Thymus (tissue), 11 donors: ENCODE measurements at regions not wholly inside any gene's neighbourhood (a gene's known extent, or its start where the extent isn't known, plus 50 kb on each side); places are given as distances from the start of the nearest gene placed in this dataset.
"Not testable (repeated sequence)": the region's sequence is repeated elsewhere in the genome, so short reads cannot be mapped to it uniquely, and the experiment has no call there.

Source experiments
- DNase-seq, 9 donors: peaks; one replicate each; pipeline ENCODE4 v3.0.0-alpha.2; 2013; ENCODE audit warnings: low spot score in 9 of 9, low read depth in 6 of 9, missing footprints in 1 of 9
- H3K27ac ChIP-seq, 2 donors: one replicate each; pipeline ENCODE4 v1.5.1; 2013; ENCODE audit warnings: control low read depth in 1 of 2, low read depth in 1 of 2, low read length in 1 of 2, mild to moderate bottlenecking in 1 of 2, moderate library complexity in 1 of 2
- H3K27me3 ChIP-seq, 2 donors: one replicate each; pipeline ENCODE4 v1.5.1; 2013; ENCODE audit warnings: low read length in 1 of 2; ENCODE audit not compliant: control insufficient read depth in 2 of 2, insufficient read depth in 1 of 2
- H3K36me3 ChIP-seq, 2 donors: one replicate each; pipeline ENCODE4 v1.5.1; 2013; ENCODE audit warnings: low read length in 1 of 2, mild to moderate bottlenecking in 1 of 2, moderate library complexity in 1 of 2; ENCODE audit not compliant: control insufficient read depth in 2 of 2, insufficient read depth in 2 of 2
- H3K4me1 ChIP-seq, 2 donors: one replicate each; pipeline ENCODE4 v1.5.1; 2013; ENCODE audit warnings: low read length in 2 of 2; ENCODE audit not compliant: control insufficient read depth in 2 of 2, insufficient read depth in 2 of 2
- H3K4me3 ChIP-seq, 2 donors: one replicate each; pipeline ENCODE4 v1.5.1; 2013; ENCODE audit warnings: low read length in 2 of 2, control low read depth in 1 of 2, mild to moderate bottlenecking in 1 of 2
- H3K9me3 ChIP-seq, 2 donors: one replicate each; pipeline ENCODE4 v1.5.1; 2013; ENCODE audit warnings: low read length in 1 of 2, mild to moderate bottlenecking in 1 of 2; ENCODE audit not compliant: control insufficient read depth in 2 of 2, insufficient read depth in 1 of 2
- WGBS: extraction: QIAGEN DNeasy Blood & Tissue Kit; methylation state at CpG from one replicate; pipeline ENCODE4 v1.1.7; 2013; 5-methylcytosine and 5-hydroxymethylcytosine counted together
- donor health status: healthy.

GRCh38 chr10:84862551-84862950, 534.2 kb downstream of the CCSER2 start:
- Histone ChIP-seq H3K27ac (no peak overlapping the region), H3K36me3 (no peaks in the 10 kb centered on the region), H3K27me3 (no peaks in the 10 kb centered on the region), H3K4me3 (no peak overlapping the region), H3K4me1 (no peaks in the 10 kb centered on the region), H3K9me3 (peaks cover 0 to 4% of the 10 kb centered on the region in 2 donors)
- WGBS: 98% methylated on average over 1 of the region's 1 CpG
- no peak for DNase-seq

- DNase-seq: no peak
- Histone ChIP-seq H3K9me3 (peaks cover 0 to 4% of the 10 kb centered on the region in 2 donors), H3K27me3 (no peaks in the 10 kb centered on the region), H3K4me3 (no peak overlapping the region), H3K27ac (no peak overlapping the region), H3K4me1 (no peaks in the 10 kb centered on the region), H3K36me3 (no peaks in the 10 kb centered on the region)
- WGBS: 95% methylated on average over 2 of the region's 2 CpGs
Measured at GRCh38 chr10:84863675-84864074, 535.3 kb downstream of the CCSER2 start.

GRCh38 chr10:84876116-84876999, 548.0 kb downstream of the CCSER2 start:
- DNase-seq: no peak
- no peaks in the 10 kb centered on the region for H3K9me3 ChIP-seq
- no peaks in the 10 kb centered on the region for H3K36me3 ChIP-seq
- no peaks in the 10 kb centered on the region for H3K4me1 ChIP-seq
- no peaks in the 10 kb centered on the region for H3K27me3 ChIP-seq
- no peak overlapping the region for H3K4me3 ChIP-seq
- no peak overlapping the region for H3K27ac ChIP-seq
- WGBS: 77% methylated on average over 4 of the region's 4 CpGs

DNA sequence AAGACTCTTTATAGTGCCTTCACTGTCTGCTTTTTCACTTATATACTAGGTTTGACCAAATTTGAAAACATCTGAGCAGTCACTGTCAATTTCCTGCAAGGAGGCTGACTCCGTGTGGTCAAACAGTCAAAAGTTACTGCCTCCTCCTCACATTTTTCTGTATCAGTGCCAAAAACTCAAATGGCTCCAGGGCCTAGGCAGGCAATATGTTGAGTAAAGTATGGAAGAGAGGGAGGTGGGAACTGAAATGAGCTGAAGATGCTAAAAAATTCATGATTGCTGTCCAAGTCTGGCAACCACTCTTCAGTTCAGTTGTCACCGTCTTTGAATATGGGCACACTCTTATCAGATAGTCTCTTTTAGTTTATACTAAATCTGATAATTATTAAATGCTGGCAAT, 551.6 kb downstream of the CCSER2 start:
- H3K4me3 ChIP-seq: no peak overlapping the region
- no peaks in the 10 kb centered on the region for H3K4me1 ChIP-seq
- no peaks in the 10 kb centered on the region for H3K27me3 ChIP-seq
- no peak for DNase-seq
- WGBS: 91% methylated on average over 2 of the region's 2 CpGs
- no peaks in the 10 kb centered on the region for H3K9me3 ChIP-seq
- H3K27ac ChIP-seq: no peak overlapping the region
- H3K36me3 ChIP-seq: no peaks in the 10 kb centered on the region

DNA sequence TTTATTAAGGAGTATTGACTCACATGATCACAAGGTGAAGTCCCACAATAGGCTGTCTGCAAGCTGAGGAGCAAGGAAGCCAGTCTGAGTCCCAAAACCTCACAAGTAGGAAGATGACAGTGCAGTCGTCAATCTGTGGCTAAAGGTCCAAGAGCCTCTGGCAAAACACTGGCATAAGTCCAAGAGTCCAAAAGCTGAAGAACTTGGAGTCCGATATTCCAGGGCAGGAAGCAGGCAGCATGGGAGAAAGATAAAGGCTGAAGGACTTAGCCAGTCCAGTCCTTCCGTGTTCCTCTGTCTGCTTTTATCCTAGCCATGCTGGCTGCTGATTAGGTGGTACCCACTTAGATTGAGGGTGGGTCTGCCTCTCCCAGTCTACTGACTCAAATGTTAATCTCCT, 553.3 kb downstream of the CCSER2 start:
- not testable (repeated sequence) for DNase-seq, H3K4me1 ChIP-seq

GRCh38 chr10:84890706-84891105, 562.3 kb downstream of the CCSER2 start:
- no peaks in the 10 kb centered on the region for H3K4me1 ChIP-seq
- no peaks in the 10 kb centered on the region for H3K36me3 ChIP-seq
- H3K4me3 ChIP-seq: no peak overlapping the region
- WGBS: 80% methylated on average over 3 of the region's 3 CpGs
- no peaks in the 10 kb centered on the region for H3K27me3 ChIP-seq
- no peak overlapping the region for H3K27ac ChIP-seq
- no peak for DNase-seq
- H3K9me3 ChIP-seq: no peaks in the 10 kb centered on the region

More for the DNA sequence above, 553.3 kb downstream of the CCSER2 start:
- not testable (repeated sequence) for H3K4me3 ChIP-seq, H3K36me3 ChIP-seq, H3K9me3 ChIP-seq, H3K27ac ChIP-seq, H3K27me3 ChIP-seq
- 92% methylated on average over 3 of the region's 3 CpGs for whole genome bisulfite sequencing

DNA sequence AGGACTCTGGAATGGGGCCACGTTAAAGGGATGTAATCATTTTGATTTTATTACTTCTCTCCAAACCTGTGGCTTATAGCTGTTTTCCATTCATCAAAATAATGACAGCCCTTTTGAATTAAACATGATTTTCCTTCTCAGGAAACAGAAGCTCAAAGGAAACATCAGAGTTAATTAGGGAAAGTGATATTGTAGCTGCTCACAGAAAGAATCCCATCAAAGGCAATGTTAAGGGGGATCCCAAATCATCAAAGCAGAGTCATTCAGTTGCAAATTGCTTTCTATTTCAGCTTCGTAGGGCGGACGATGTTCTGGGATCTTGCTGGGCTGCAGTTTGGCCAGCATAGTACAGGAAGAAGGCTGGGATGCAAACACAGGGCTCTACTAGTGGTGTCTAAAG, 563.2 kb downstream of the CCSER2 start:
- Histone ChIP-seq H3K4me1 (no peaks in the 10 kb centered on the region), H3K4me3 (no peak overlapping the region)

GRCh38 chr10:84895541-84895940, 567.2 kb downstream of the CCSER2 start:
- no peak for DNase-seq
- WGBS: 79% methylated on average over 3 of the region's 3 CpGs
- H3K27ac ChIP-seq: no peak overlapping the region
- H3K27me3 ChIP-seq: no peaks in the 10 kb centered on the region
- H3K4me1 ChIP-seq: no peaks in the 10 kb centered on the region
- no peaks in the 10 kb centered on the region for H3K9me3 ChIP-seq
- H3K4me3 ChIP-seq: no peak overlapping the region
- H3K36me3 ChIP-seq: no peaks in the 10 kb centered on the region

More for the DNA sequence above, 563.2 kb downstream of the CCSER2 start:
- 61% methylated on average over 4 of the region's 4 CpGs for WGBS
- H3K9me3 ChIP-seq: no peaks in the 10 kb centered on the region
- H3K27me3 ChIP-seq: no peaks in the 10 kb centered on the region
- no peak overlapping the region for H3K27ac ChIP-seq
- H3K36me3 ChIP-seq: no peaks in the 10 kb centered on the region
- DNase-seq: no peak

DNA sequence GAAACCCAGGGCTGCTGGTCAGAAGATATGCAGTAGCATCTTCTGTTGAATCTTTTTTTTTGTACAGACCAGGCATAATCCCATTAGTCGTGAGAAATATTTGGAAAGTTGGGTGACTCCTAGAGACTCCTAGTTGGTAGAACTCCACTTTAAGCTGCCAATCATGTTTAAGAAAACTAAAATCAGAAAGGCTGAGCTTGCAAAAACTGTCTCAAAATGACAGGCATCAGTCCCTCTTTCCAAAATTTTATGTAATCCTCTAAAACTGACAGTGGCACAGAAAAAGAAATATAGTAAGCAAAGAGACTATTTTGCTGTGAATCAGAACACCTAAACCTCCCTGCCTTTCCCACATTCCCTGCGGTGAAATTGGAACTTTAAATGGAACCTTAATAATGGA, 568.5 kb downstream of the CCSER2 start:
- 96% methylated on average over 2 of the region's 2 CpGs for WGBS
- no peaks in the 10 kb centered on the region for H3K27me3 ChIP-seq
- DNase-seq: no peak
- H3K27ac ChIP-seq: no peak overlapping the region
- no peaks in the 10 kb centered on the region for H3K9me3 ChIP-seq
- H3K4me1 ChIP-seq: no peaks in the 10 kb centered on the region
- no peaks in the 10 kb centered on the region for H3K36me3 ChIP-seq
- H3K4me3 ChIP-seq: no peak overlapping the region
